ENCODE measurements at regions not wholly inside any gene's neighbourhood (a gene's known extent, or its start where the extent isn't known, plus 50 kb on each side); places are given as distances from the start of the nearest gene placed in this dataset.
A peak's percentile ranks its signal among the peaks of the same experiment; 100 is the strongest.

DNA sequence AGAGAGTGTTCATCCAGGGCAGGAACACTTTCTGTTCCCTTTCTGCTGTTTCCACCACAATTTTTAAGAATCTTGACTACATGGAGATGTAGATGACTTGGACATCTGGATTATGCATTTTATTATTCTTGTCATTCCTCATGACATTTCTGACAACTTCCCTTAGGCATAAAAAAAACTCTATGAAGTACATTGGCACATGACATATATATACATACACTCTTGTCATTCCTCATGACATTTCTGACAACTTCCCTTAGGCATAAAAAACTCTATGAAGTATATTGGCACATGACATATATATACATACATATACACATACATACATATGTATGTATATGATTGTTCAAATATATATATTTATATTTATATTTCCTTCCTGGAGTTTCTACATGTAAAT lies 531.5 kb downstream of the COL12A1 start:
- Histone ChIP-seq H4K20me1 (ENCODE audit: insufficient read depth, low read length) (no peaks in the 10 kb centered on the region), H2AFZ (ENCODE audit: low read length) (no peak overlapping the region), H3K4me3 (ENCODE audit: insufficient read depth, low read length) (no peak overlapping the region), H3K4me2 (ENCODE audit: insufficient read depth, low read length) (no peak overlapping the region), H3K36me3 (ENCODE audit: insufficient read depth, low read length) (no peaks in the 10 kb centered on the region), H3K27ac (ENCODE audit: low read depth, low read length) (no peak overlapping the region), H3K4me1 (ENCODE audit: insufficient read depth, low read length) (peaks cover 21% of the 10 kb centered on the region), H3K27me3 (ENCODE audit: insufficient read depth, low read length) (no peaks in the 10 kb centered on the region), H3K9me3 (ENCODE audit: low read depth, low read length) (no peaks in the 10 kb centered on the region), H3K79me2 (ENCODE audit: insufficient read depth, low read length) (no peaks in the 10 kb centered on the region)
- DNase-seq (ENCODE audit: insufficient read length, low spot score, missing footprints) = no peak
- TF ChIP-seq, protein P1, sequence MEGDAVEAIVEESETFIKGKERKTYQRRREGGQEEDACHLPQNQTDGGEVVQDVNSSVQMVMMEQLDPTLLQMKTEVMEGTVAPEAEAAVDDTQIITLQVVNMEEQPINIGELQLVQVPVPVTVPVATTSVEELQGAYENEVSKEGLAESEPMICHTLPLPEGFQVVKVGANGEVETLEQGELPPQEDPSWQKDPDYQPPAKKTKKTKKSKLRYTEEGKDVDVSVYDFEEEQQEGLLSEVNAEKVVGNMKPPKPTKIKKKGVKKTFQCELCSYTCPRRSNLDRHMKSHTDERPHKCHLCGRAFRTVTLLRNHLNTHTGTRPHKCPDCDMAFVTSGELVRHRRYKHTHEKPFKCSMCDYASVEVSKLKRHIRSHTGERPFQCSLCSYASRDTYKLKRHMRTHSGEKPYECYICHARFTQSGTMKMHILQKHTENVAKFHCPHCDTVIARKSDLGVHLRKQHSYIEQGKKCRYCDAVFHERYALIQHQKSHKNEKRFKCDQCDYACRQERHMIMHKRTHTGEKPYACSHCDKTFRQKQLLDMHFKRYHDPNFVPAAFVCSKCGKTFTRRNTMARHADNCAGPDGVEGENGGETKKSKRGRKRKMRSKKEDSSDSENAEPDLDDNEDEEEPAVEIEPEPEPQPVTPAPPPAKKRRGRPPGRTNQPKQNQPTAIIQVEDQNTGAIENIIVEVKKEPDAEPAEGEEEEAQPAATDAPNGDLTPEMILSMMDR (IDR thresholded peaks at IDR 0.05; ENCODE audit: extremely low read depth, low read depth, low read length) = no peak

DNA sequence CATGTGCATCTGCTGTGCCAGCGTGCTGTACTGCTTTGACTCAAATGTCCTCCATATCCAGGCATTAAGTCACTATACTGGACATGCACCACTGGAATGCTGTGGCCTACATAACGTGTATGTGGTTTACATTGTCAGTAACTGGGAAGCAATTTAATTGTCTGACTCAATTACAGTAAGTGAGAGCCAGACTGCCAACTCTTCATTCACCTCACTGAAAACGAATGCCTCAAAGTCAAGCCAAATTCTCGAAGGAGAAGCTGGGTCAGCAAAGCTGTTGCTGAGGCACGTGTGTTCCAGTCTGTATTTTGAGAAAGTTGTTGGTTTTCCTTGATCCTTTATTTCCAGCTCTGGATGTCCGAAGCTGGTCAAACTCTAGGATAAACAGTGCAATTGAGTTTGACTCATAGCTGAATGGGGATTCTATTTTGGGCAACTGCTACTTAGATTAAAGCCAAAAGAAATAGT lies 534.3 kb downstream of the COL12A1 start:
- H3K27me3 ChIP-seq (ENCODE audit: insufficient read depth, low read length) = no peaks in the 10 kb centered on the region
- H3K79me2 ChIP-seq (ENCODE audit: insufficient read depth, low read length) = no peaks in the 10 kb centered on the region
- peak; percentile 68 for DNase-seq (ENCODE audit: insufficient read length, low spot score, missing footprints)
- no peaks in the 10 kb centered on the region for H4K20me1 ChIP-seq (ENCODE audit: insufficient read depth, low read length)
- peaks cover 21% of the 10 kb centered on the region for H3K4me1 ChIP-seq (ENCODE audit: insufficient read depth, low read length)
- TF ChIP-seq, protein P1 (IDR thresholded peaks at IDR 0.05; ENCODE audit: extremely low read depth, low read depth, low read length) = no peak
- peak overlapping the region; percentile 33 for H2AFZ ChIP-seq (ENCODE audit: low read length)
- H3K27ac ChIP-seq (ENCODE audit: low read depth, low read length) = peak overlapping the region; percentile 95
- no peaks in the 10 kb centered on the region for H3K9me3 ChIP-seq (ENCODE audit: low read depth, low read length)
- H3K4me3 ChIP-seq (ENCODE audit: insufficient read depth, low read length) = no peak overlapping the region
- peak overlapping the region; percentile 53 for H3K4me2 ChIP-seq (ENCODE audit: insufficient read depth, low read length)
- no peaks in the 10 kb centered on the region for H3K36me3 ChIP-seq (ENCODE audit: insufficient read depth, low read length)

DNA sequence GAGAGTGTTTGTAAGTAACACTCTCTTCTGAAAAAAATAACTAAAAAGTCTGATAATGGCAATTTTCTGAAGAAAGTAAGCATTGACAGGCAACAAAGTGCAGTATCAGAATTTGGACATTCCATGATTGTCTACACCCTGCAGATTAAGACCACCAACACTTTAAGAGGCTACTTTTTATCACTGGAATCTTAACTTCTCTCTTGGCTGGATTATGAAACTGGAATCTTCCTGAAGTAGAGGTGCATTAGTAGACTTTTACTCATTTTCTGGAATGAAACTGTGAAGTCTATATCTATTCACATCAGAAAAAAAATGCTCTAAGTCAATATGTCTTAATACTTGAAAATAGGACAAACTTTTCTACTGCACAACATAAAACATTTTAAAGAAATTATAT lies 547.5 kb downstream of the COL12A1 start:
- Histone ChIP-seq H2AFZ (ENCODE audit: low read length) (no peak overlapping the region), H3K9me3 (ENCODE audit: low read depth, low read length) (no peaks in the 10 kb centered on the region), H3K79me2 (ENCODE audit: insufficient read depth, low read length) (no peaks in the 10 kb centered on the region), H3K27me3 (ENCODE audit: insufficient read depth, low read length) (no peaks in the 10 kb centered on the region), H3K4me3 (ENCODE audit: insufficient read depth, low read length) (no peak overlapping the region), H3K4me2 (ENCODE audit: insufficient read depth, low read length) (no peak overlapping the region), H3K27ac (ENCODE audit: low read depth, low read length) (peak overlapping the region; percentile 81), H3K4me1 (ENCODE audit: insufficient read depth, low read length) (peaks cover 26% of the 10 kb centered on the region), H3K36me3 (ENCODE audit: insufficient read depth, low read length) (no peaks in the 10 kb centered on the region), H4K20me1 (ENCODE audit: insufficient read depth, low read length) (no peaks in the 10 kb centered on the region)
- no peak for DNase-seq (ENCODE audit: insufficient read length, low spot score, missing footprints)
- TF ChIP-seq, protein P1 (IDR thresholded peaks at IDR 0.05; ENCODE audit: extremely low read depth, low read depth, low read length) = no peak

DNA sequence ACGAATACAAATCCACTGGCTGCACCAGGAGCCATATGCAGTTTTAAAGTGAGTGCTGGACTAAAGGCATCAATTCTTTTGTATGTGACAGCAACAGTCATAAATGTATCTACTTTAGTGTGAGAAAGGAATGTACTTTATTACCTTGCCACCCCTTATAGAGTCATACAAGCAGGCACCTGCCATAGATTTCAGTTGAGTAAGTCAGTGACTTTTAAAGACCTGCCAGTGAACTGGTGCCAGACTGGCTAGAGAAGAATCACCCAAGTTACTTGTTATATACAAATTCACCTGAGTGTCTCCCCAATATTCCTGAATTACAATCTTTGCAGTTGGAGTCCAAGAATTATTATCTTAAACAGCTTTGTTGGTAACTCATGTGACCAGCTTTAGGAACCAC lies 547.9 kb downstream of the COL12A1 start:
- DNase-seq (ENCODE audit: insufficient read length, low spot score, missing footprints) = no peak
- Histone ChIP-seq H2AFZ (ENCODE audit: low read length) (no peak overlapping the region), H3K4me1 (ENCODE audit: insufficient read depth, low read length) (peaks cover 27% of the 10 kb centered on the region), H3K79me2 (ENCODE audit: insufficient read depth, low read length) (no peaks in the 10 kb centered on the region), H3K27ac (ENCODE audit: low read depth, low read length) (peak overlapping the region; percentile 81), H3K36me3 (ENCODE audit: insufficient read depth, low read length) (no peaks in the 10 kb centered on the region), H4K20me1 (ENCODE audit: insufficient read depth, low read length) (no peaks in the 10 kb centered on the region), H3K4me3 (ENCODE audit: insufficient read depth, low read length) (no peak overlapping the region), H3K4me2 (ENCODE audit: insufficient read depth, low read length) (no peak overlapping the region), H3K27me3 (ENCODE audit: insufficient read depth, low read length) (no peaks in the 10 kb centered on the region), H3K9me3 (ENCODE audit: low read depth, low read length) (no peaks in the 10 kb centered on the region)
- TF ChIP-seq, protein P1 (IDR thresholded peaks at IDR 0.05; ENCODE audit: extremely low read depth, low read depth, low read length) = no peak

Data from osteoblast (primary cell).